CD4-positive, alpha-beta memory T cell (primary cell): ENCODE measurements at regions not wholly inside any gene's neighbourhood (a gene's known extent, or its start where the extent isn't known, plus 50 kb on each side); places are given as distances from the start of the nearest gene placed in this dataset.

ENCODE experiments used
- CTCF ChIA-PET: fragments of 350-600 bp; sonication (Branson Sonifier 250); formaldehyde crosslinking; loops from one replicate; lab custom pipeline; 2021; ENCODE audit warnings: inconsistent platforms; ENCODE audit not compliant: partially characterized antibody; lab: Charles Lee
- POLR2A ChIA-PET: fragments of 350-600 bp; sonication (Branson Sonifier 250); formaldehyde crosslinking; loops from one replicate; lab custom pipeline; 2021; ENCODE audit not compliant: partially characterized antibody; lab: Charles Lee
- DNase-seq, 5 donors: peaks; one replicate each; pipeline versions ENCODE4 v3.0.0 to v3.0.0-alpha.2; 2020 to 2022; ENCODE audit warnings: mixed read lengths in 1 of 5
- H3K27ac ChIP-seq: one replicate; pipeline ENCODE4 v1.7.0; 2013; ENCODE audit warnings: low read depth, low read length
- H3K27me3 ChIP-seq: 2 replicates; pipeline ENCODE4 v1.7.0; 2013; ENCODE audit warnings: mild to moderate bottlenecking, low read length, moderate library complexity; ENCODE audit not compliant: insufficient read depth
- H3K36me3 ChIP-seq: 2 replicates; pipeline ENCODE4 v1.7.0; 2013; ENCODE audit warnings: mild to moderate bottlenecking, low read length, moderate library complexity; ENCODE audit not compliant: insufficient read depth
- H3K4me1 ChIP-seq: 2 replicates; pipeline ENCODE4 v1.7.0; 2013; ENCODE audit warnings: mild to moderate bottlenecking, low read length, moderate library complexity; ENCODE audit not compliant: insufficient read depth
- H3K4me3 ChIP-seq, 2 donors: one replicate each; pipeline ENCODE4 v1.7.0; 2013; ENCODE audit warnings: low read length in 2 of 2, mild to moderate bottlenecking in 1 of 2
- H3K9me3 ChIP-seq, 2 donors: one replicate each; pipeline ENCODE4 v1.7.0; 2013; ENCODE audit warnings: low read length in 2 of 2, control low read depth in 1 of 2; ENCODE audit not compliant: control insufficient read depth in 1 of 2
- H3K27ac Mint-ChIP-seq, 7 donors: one replicate each; pipeline ENCODE4 v1.8.0; 2020 to 2021; ENCODE audit warnings: mixed read lengths in 7 of 7, mild to moderate bottlenecking in 6 of 7, inconsistent platforms in 3 of 7, moderate library complexity in 3 of 7
- H3K27me3 Mint-ChIP-seq, 2 donors: one replicate each; pipeline ENCODE4 v1.8.0; 2020 to 2021; ENCODE audit warnings: mixed read lengths in 2 of 2
- H3K36me3 Mint-ChIP-seq, 2 donors: one replicate each; pipeline ENCODE4 v1.8.0; 2020 to 2021; ENCODE audit warnings: mixed read lengths in 2 of 2, inconsistent platforms in 1 of 2, mild to moderate bottlenecking in 1 of 2
- H3K4me1 Mint-ChIP-seq, 4 donors: one replicate each; pipeline ENCODE4 v1.8.0; 2020 to 2021; ENCODE audit warnings: mixed read lengths in 4 of 4, mild to moderate bottlenecking in 1 of 4
- H3K4me3 Mint-ChIP-seq, 8 donors: one replicate each; pipeline ENCODE4 v1.8.0; 2020 to 2021; ENCODE audit warnings: mixed read lengths in 8 of 8, mild to moderate bottlenecking in 7 of 8, moderate library complexity in 6 of 8, inconsistent platforms in 3 of 8
- H3K9me3 Mint-ChIP-seq, 8 donors: one replicate each; pipeline ENCODE4 v1.8.0; 2020 to 2021; ENCODE audit warnings: mixed read lengths in 8 of 8, mild to moderate bottlenecking in 5 of 8, inconsistent platforms in 3 of 8, moderate library complexity in 1 of 8
- intact Hi-C: fragments of 100-400 bp; cut with micrococcal nuclease; formaldehyde crosslinking; loops from one replicate; pipeline ENCODE4 v1.15.1; 2023

DNA sequence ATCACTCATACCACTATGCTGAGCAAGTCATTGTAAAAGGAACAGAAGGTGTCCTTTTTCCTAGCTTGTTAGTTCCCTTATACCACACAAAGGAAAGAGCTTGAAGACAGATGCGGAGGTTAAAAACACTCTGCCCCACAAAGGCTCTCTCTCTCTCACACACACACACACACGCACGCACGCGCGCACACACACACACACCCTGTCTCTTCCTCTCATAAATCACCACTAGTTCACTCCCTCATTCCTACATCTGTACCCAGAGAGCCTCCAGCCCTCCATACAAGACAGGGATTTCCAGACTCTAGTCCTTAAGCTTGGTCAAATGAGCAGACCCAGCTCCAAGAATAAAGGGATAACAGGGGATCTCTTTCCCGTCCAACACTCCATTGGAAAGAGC, 120.1 kb upstream of the THBS1 start:
- Mint-ChIP-seq H3K27ac (no peak overlapping the region), H3K4me1 (no peaks in the 10 kb centered on the region), H3K27me3 (peaks cover 8 to 9% of the 10 kb centered on the region in 2 donors), H3K4me3 (no peak overlapping the region), H3K9me3 (no peaks in the 10 kb centered on the region), H3K36me3 (no peaks in the 10 kb centered on the region)
- H3K36me3 ChIP-seq: no peaks in the 10 kb centered on the region
- no peaks in the 10 kb centered on the region for H3K4me1 ChIP-seq
- no peak overlapping the region for H3K27ac ChIP-seq
- no peak overlapping the region for H3K4me3 ChIP-seq
- no peak for DNase-seq
- H3K9me3 ChIP-seq: no peaks in the 10 kb centered on the region
- ChIA-PET POLR2A (no interaction called here), CTCF (no interaction called here)
- no peaks in the 10 kb centered on the region for H3K27me3 ChIP-seq
- intact Hi-C loops: no loop called here

DNA sequence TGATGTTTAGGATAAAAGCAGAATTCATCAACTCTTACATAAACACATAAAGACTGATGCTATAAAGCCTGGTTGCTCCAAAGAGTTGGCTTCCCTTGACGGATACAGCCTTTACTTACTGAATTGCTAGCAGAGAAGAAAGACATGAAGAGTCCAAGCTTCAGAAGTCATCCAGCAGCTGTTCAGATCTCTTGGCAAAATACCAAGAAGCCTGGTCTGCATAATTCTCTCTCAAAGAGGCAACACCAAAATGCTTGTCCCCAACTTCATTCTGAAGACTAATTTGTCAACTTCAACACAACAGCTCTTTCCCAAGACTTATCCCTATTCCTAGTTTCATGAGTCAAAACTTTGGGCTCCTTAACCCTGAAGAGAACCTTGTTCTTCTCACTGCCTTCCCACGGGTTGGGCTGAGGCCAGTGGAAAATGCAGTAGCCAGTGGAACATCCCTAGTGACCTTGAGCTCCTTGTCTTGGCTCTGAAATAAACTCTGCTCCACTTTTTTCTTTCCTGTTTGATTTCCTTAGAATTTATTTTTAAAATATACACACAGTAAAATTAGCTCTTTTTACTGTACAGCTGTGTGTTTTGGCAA, 119.2 kb upstream of the THBS1 start:
- Mint-ChIP-seq H3K9me3 (no peaks in the 10 kb centered on the region), H3K36me3 (no peaks in the 10 kb centered on the region), H3K4me1 (no peaks in the 10 kb centered on the region), H3K27me3 (peaks cover 6 to 8% of the 10 kb centered on the region in 2 donors), H3K27ac (peak overlapping the region in 1 of 7 donors; percentile 49), H3K4me3 (no peak overlapping the region)
- ChIA-PET POLR2A (no interaction called here), CTCF (interaction anchor here (0.9 kb wide), 1 partner anchor 11 kb away, joined by 4 read pairs; no protein-coding TSS in a partner anchor)
- no peaks in the 10 kb centered on the region for H3K9me3 ChIP-seq
- H3K4me3 ChIP-seq: no peak overlapping the region
- H3K27ac ChIP-seq: no peak overlapping the region
- no peaks in the 10 kb centered on the region for H3K4me1 ChIP-seq
- no peak for DNase-seq
- no peaks in the 10 kb centered on the region for H3K36me3 ChIP-seq
- no peaks in the 10 kb centered on the region for H3K27me3 ChIP-seq
- intact Hi-C loops: no loop called here

DNA sequence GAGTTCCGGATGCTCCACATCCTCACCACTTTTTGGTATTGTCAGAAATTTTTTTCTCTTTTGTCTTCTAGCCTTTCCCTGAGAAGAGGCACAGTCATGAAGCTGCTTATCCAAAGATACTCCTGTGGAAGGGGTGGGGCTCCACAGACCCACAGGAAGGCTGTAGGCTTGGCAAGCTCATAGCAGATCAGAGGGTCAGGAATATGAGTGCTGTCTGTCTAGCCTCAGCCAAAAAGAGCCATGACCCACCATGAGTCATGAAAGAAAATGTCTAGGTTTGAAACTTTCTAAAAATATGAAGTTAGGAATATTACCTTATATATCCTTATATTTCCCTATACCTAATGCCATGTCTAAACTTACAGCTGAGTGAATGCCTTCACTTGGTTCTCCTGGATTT, 118.2 kb upstream of the THBS1 start:
- no peaks in the 10 kb centered on the region for H3K4me1 ChIP-seq
- CTCF ChIA-PET: no interaction called here
- no peak overlapping the region for H3K27ac ChIP-seq
- Mint-ChIP-seq H3K36me3 (no peaks in the 10 kb centered on the region), H3K27ac (no peak overlapping the region), H3K4me1 (no peaks in the 10 kb centered on the region), H3K27me3 (peaks cover 6% of the 10 kb centered on the region in 2 donors), H3K4me3 (no peak overlapping the region), H3K9me3 (no peaks in the 10 kb centered on the region)
- no peak for DNase-seq
- H3K4me3 ChIP-seq: no peak overlapping the region
- no peaks in the 10 kb centered on the region for H3K9me3 ChIP-seq
- no peaks in the 10 kb centered on the region for H3K36me3 ChIP-seq
- H3K27me3 ChIP-seq: no peaks in the 10 kb centered on the region
- POLR2A ChIA-PET: no interaction called here
- intact Hi-C loops: no loop called here

DNA sequence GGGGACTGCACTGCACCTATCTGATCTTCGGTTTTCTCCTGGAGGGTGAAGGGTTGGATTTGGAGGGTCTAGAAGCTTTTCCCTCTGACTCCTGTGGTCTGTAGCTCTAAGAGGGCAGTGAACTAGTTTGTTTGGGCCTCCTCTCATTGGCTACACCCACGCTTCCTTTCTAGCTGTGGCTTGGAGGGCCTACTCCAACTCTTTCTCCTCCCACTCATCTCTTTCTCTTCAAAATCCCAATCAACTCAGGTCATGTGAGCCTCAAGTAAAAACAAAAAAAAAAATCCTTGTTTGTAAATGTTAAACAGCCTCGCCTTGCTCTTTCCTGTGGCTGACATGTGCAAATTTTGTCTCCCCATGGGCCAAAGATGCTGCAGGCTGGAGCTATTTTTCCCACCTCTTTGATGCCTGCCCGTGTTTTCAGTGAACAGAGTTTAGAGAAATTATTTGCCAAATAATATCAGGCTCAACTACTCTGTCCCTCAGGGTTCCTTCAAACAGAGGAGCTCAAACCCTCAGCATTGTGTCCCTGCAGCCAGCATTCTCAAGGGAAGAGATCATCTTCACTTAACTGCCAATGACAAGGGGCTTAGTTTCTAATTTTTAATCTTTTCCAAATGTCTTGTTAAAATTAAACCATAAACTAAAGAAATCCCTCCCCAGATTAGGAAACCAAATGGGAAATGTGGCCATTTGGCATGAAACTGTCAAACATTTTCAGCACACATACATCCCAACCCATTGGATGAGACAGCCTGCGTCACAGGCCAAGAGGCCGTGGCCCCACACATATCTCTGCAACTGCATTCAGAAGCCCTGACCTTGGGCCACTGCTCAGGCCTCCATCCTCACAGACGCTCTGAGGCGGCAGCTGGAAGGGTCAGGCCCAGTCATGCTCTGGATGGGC, 114.8 kb upstream of the THBS1 start:
- CTCF ChIA-PET: no interaction called here
- H3K36me3 ChIP-seq: no peaks in the 10 kb centered on the region

DNA sequence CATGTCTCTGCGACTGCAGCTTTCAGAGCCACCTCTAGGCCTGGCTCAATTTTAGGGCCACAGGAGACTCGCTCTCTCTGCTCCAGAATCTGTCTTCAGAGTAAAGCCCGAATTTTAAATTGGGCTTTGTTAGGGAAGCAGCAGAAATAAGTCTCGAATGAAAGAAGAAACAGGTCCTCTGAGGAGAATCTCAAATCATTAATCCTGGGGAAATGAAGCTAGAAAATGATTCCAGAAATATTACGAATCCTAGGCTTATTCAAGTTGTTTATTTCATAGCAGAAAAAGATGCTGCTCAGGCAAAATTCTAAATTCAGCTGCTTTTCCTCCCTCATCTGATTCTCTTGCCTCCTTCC, 114.2 kb upstream of the THBS1 start:
- no peak for DNase-seq
- intact Hi-C loops: no loop called here
- H3K9me3 ChIP-seq: no peaks in the 10 kb centered on the region
- H3K36me3 ChIP-seq: no peaks in the 10 kb centered on the region
- no peaks in the 10 kb centered on the region for H3K4me1 ChIP-seq
- no peak overlapping the region for H3K27ac ChIP-seq
- H3K9me3 Mint-ChIP-seq: no peaks in the 10 kb centered on the region
- H3K27me3 Mint-ChIP-seq: peaks cover 4 to 6% of the 10 kb centered on the region in 2 donors
- no peaks in the 10 kb centered on the region for H3K36me3 Mint-ChIP-seq
- H3K27ac Mint-ChIP-seq: no peak overlapping the region
- ChIA-PET CTCF (no interaction called here), POLR2A (no interaction called here)
- H3K4me3 ChIP-seq: no peak overlapping the region
- no peaks in the 10 kb centered on the region for H3K27me3 ChIP-seq
- H3K4me1 Mint-ChIP-seq: no peaks in the 10 kb centered on the region
- H3K4me3 Mint-ChIP-seq: no peak overlapping the region

More for the DNA sequence above, 114.8 kb upstream of the THBS1 start:
- intact Hi-C loops: no loop called here
- Mint-ChIP-seq H3K27me3 (peaks cover 5 to 9% of the 10 kb centered on the region in 2 donors), H3K36me3 (no peaks in the 10 kb centered on the region), H3K27ac (no peak overlapping the region), H3K4me3 (no peak overlapping the region), H3K9me3 (no peaks in the 10 kb centered on the region), H3K4me1 (no peaks in the 10 kb centered on the region)
- no peak for DNase-seq
- Histone ChIP-seq H3K4me1 (no peaks in the 10 kb centered on the region), H3K9me3 (no peaks in the 10 kb centered on the region), H3K27me3 (no peaks in the 10 kb centered on the region), H3K4me3 (no peak overlapping the region), H3K27ac (no peak overlapping the region)
- POLR2A ChIA-PET: no interaction called here

DNA sequence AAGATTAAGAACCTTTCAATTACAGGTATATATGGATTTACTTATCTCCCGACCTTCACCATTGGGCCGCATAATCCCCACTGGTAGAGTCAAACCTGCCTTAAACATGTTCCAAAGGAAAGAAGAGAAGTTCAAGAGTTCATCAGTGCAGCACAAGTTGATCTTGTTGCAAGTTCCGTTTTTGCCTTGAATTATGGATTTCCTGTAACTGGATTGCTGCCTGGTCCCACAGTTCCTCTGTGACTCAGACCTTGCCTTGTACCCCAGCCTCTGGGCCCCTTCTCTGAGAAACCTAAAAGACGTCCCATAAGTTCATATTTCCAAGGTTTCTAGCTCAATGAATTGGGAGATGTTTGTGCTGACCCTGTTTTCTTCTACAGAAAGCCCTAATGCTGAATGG, 112.5 kb upstream of the THBS1 start:
- Mint-ChIP-seq H3K9me3 (no peaks in the 10 kb centered on the region), H3K36me3 (no peaks in the 10 kb centered on the region), H3K27me3 (peaks cover 2 to 6% of the 10 kb centered on the region in 2 donors), H3K27ac (no peak overlapping the region), H3K4me1 (no peaks in the 10 kb centered on the region), H3K4me3 (no peak overlapping the region)
- Histone ChIP-seq H3K36me3 (no peaks in the 10 kb centered on the region), H3K27me3 (no peaks in the 10 kb centered on the region), H3K9me3 (no peaks in the 10 kb centered on the region), H3K4me1 (no peaks in the 10 kb centered on the region), H3K27ac (no peak overlapping the region), H3K4me3 (no peak overlapping the region)
- DNase-seq: no peak
- ChIA-PET CTCF (no interaction called here), POLR2A (no interaction called here)
- intact Hi-C loops: no loop called here

DNA sequence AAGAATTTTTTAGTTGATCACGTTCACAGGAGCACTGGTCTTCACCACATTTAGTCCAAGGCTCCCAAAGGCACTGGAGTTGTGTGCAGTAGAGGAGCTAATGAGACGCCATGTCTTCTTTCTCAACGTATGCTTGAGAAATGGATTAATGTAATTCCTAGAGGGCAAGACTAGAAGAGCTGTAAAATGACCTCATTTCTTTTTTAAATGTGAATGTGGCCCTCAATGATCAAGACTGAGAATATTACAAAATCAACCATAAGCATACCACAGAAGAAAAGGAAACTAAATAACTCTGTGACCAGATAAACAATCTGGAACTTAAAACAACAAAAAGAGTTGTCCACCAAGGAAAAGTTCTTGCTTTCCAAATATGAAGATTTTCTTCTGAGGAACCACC, 112.1 kb upstream of the THBS1 start:
- ChIA-PET CTCF (no interaction called here), POLR2A (no interaction called here)
- Histone ChIP-seq H3K36me3 (no peaks in the 10 kb centered on the region), H3K27ac (no peak overlapping the region), H3K4me3 (no peak overlapping the region), H3K9me3 (no peaks in the 10 kb centered on the region), H3K27me3 (no peaks in the 10 kb centered on the region), H3K4me1 (no peaks in the 10 kb centered on the region)
- H3K4me3 Mint-ChIP-seq: no peak overlapping the region
- DNase-seq: no peak
- intact Hi-C loops: no loop called here
- no peak overlapping the region for H3K27ac Mint-ChIP-seq
- H3K4me1 Mint-ChIP-seq: no peaks in the 10 kb centered on the region
- H3K36me3 Mint-ChIP-seq: no peaks in the 10 kb centered on the region
- no peaks in the 10 kb centered on the region for H3K9me3 Mint-ChIP-seq
- H3K27me3 Mint-ChIP-seq: peaks cover 2 to 4% of the 10 kb centered on the region in 2 donors
